WTC11 (cell line): ENCODE measurements at regions not wholly inside any gene's neighbourhood (a gene's known extent, or its start where the extent isn't known, plus 50 kb on each side); places are given as distances from the start of the nearest gene placed in this dataset.
A peak's percentile ranks its signal among the peaks of the same experiment; 100 is the strongest.

ENCODE experiments used
- ATAC-seq: fragments of 200-7000 bp; cut with Tn5 transposase; 2 replicates; pipeline ENCODE4 v1.10.0; 2021; ENCODE audit warnings: mild to moderate bottlenecking, moderate library complexity
- CTCF ChIA-PET: fragments of 300-600 bp; sonication (Branson Sonifier 250); formaldehyde crosslinking; loops from one replicate; lab custom pipeline; 2021; ENCODE audit warnings: antibody characterized with exemption; lab: Charles Lee
- POLR2A ChIA-PET: fragments of 350-600 bp; sonication (Branson Sonifier 250); formaldehyde crosslinking; loops from one replicate; lab custom pipeline; 2021; ENCODE audit warnings: antibody characterized with exemption; lab: Charles Lee
- DNase-seq: peaks from one replicate; pipeline ENCODE4 v3.0.0; 2021; ENCODE audit warnings: low spot score
- H3K27ac Mint-ChIP-seq: 2 replicates; pipeline ENCODE4 v1.8.0; 2021; ENCODE audit warnings: mixed read lengths
- H3K27me3 Mint-ChIP-seq: 2 replicates; pipeline ENCODE4 v1.8.0; 2021; ENCODE audit warnings: low read depth, mild to moderate bottlenecking, moderate library complexity, mixed read lengths
- H3K36me3 Mint-ChIP-seq: 2 replicates; pipeline ENCODE4 v1.8.0; 2021; ENCODE audit warnings: mixed read lengths
- H3K4me1 Mint-ChIP-seq: 2 replicates; pipeline ENCODE4 v1.8.0; 2022; ENCODE audit warnings: mixed read lengths
- H3K4me3 Mint-ChIP-seq: 2 replicates; pipeline ENCODE4 v1.8.0; 2021; ENCODE audit warnings: mild to moderate bottlenecking, moderate library complexity, mixed read lengths
- H3K9me3 Mint-ChIP-seq: 2 replicates; pipeline ENCODE4 v1.8.0; 2021; ENCODE audit warnings: mixed read lengths
- CREM ChIP-seq: sonication (generic); formaldehyde crosslinking; IDR thresholded peaks from 2 replicates; pipeline ENCODE4 v1.8.1; 2022; ENCODE audit warnings: mild to moderate bottlenecking, missing genetic modification reagents, moderate library complexity
- ELF4 ChIP-seq: sonication (generic); formaldehyde crosslinking; IDR thresholded peaks from 2 replicates; pipeline ENCODE4 v1.8.1; 2022; ENCODE audit warnings: low read depth, mild to moderate bottlenecking, moderate library complexity, missing genetic modification reagents
- ETV6 ChIP-seq: sonication (generic); formaldehyde crosslinking; IDR thresholded peaks from 2 replicates; pipeline ENCODE4 v1.8.1; 2022; ENCODE audit warnings: mild to moderate bottlenecking, missing genetic modification reagents
- FOXP4 ChIP-seq: sonication (generic); formaldehyde crosslinking; IDR thresholded peaks from 2 replicates; pipeline ENCODE4 v1.8.0; 2022; ENCODE audit warnings: mild to moderate bottlenecking, missing genetic modification reagents
- HMGA2 ChIP-seq: fragments of 250-450 bp; sonication (Bioruptor Pico); IDR thresholded peaks from 2 replicates; pipeline ENCODE4 v1.4.0; 2021; ENCODE audit warnings: mild to moderate bottlenecking, moderate library complexity
- NFE2L1 ChIP-seq: sonication (generic); formaldehyde crosslinking; IDR thresholded peaks from 2 replicates; pipeline ENCODE4 v1.8.1; 2023; ENCODE audit warnings: missing genetic modification reagents
- PREB ChIP-seq: sonication (generic); formaldehyde crosslinking; IDR thresholded peaks from 2 replicates; pipeline ENCODE4 v1.8.1; 2022; ENCODE audit warnings: mild to moderate bottlenecking, missing genetic modification reagents, moderate library complexity, borderline replicate concordance
- RORB ChIP-seq: fragments of 250-450 bp; sonication (Bioruptor Pico); IDR thresholded peaks from 2 replicates; pipeline ENCODE4 v1.9.0; 2021; ENCODE audit warnings: mild to moderate bottlenecking
- TP53 ChIP-seq: sonication (generic); formaldehyde crosslinking; IDR thresholded peaks from 2 replicates; pipeline ENCODE4 v1.8.1; 2023; ENCODE audit warnings: mild to moderate bottlenecking, missing genetic modification reagents
- USF1 ChIP-seq: sonication (generic); formaldehyde crosslinking; IDR thresholded peaks from 2 replicates; pipeline ENCODE4 v1.8.0; 2022; ENCODE audit warnings: mild to moderate bottlenecking, missing genetic modification reagents
- ZBTB43 ChIP-seq: sonication (generic); formaldehyde crosslinking; IDR thresholded peaks from 2 replicates; pipeline ENCODE4 v1.8.1; 2023; ENCODE audit warnings: mild to moderate bottlenecking, missing genetic modification reagents
- ZNF121 ChIP-seq: sonication (generic); formaldehyde crosslinking; IDR thresholded peaks from 2 replicates; pipeline ENCODE4 v1.8.0; 2023; ENCODE audit warnings: missing genetic modification reagents
- ZNF423 ChIP-seq: fragments of 250-450 bp; sonication (Bioruptor Pico); IDR thresholded peaks from 2 replicates; pipeline ENCODE4 v2.1.2; 2022; ENCODE audit warnings: mild to moderate bottlenecking, moderate library complexity
- TF ChIP-seq, protein P1 (sequence below): sonication (generic); formaldehyde crosslinking; IDR thresholded peaks from 2 replicates; pipeline ENCODE4 v1.8.0; 2023; ENCODE audit warnings: missing genetic modification reagents
- TF ChIP-seq, protein P2 (sequence below): sonication (generic); formaldehyde crosslinking; IDR thresholded peaks from 2 replicates; pipeline ENCODE4 v1.8.1; 2022; ENCODE audit warnings: low read depth, missing genetic modification reagents, borderline replicate concordance

- no peak for TF ChIP-seq USF1 (CRISPR knock-in tag)
- TF ChIP-seq RORB = no peak
- TF ChIP-seq TP53 (CRISPR knock-in tag) = no peak
Measured at GRCh38 chr16:64823481-64824075, 298.3 kb downstream of the CDH11 start (continued).

DNA sequence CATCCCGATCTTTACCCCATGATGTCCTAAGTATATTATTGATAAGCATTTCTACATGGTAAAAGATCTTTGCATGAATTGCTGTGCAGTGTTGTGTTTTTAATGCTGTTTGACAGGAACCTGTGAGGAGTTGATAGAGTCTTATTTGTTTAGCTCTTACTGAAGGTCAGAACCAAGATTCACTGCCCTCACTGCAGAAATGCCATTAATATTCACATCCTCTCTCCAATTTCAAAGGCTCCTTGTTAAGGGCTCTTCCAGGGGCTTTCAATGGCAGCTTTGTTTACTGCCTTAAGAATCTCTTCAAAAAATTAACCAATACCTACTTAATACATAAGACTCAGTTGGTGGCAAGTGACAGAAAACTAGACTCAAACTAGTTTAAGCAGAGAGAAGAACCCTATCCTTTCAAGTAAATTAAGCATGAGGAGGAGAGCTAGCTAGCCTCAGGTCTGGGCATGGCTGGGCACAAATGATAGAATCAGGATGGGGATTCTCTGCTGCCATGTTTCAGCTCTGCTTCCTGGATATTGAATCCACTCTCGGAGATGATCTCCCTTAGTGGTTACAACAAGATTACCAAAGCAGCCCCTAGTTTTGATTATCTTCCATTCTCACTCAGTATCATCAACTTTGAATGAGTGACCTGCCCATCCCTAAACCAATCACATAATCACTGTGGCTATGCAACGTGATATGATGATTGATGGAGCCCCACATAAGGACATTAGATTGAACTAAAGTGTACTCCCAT lies 311.8 kb downstream of the CDH11 start:
- ATAC-seq (peak; percentile 51; the same call in 1 of the 2 replicates), DNase-seq (no peak)
- H3K27ac Mint-ChIP-seq = no peak overlapping the region
- no peak overlapping the region for H3K4me3 Mint-ChIP-seq
- no peak for TF ChIP-seq ZBTB43 (CRISPR knock-in tag)
- TF ChIP-seq FOXP4 (CRISPR knock-in tag) = no peak
- TF ChIP-seq CREM (CRISPR knock-in tag) = no peak
- TF ChIP-seq ELF4 (CRISPR knock-in tag) = no peak
- no peak for TF ChIP-seq ETV6 (CRISPR knock-in tag)
- TF ChIP-seq, protein P1, sequence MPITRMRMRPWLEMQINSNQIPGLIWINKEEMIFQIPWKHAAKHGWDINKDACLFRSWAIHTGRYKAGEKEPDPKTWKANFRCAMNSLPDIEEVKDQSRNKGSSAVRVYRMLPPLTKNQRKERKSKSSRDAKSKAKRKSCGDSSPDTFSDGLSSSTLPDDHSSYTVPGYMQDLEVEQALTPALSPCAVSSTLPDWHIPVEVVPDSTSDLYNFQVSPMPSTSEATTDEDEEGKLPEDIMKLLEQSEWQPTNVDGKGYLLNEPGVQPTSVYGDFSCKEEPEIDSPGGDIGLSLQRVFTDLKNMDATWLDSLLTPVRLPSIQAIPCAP = no peak
- POLR2A ChIA-PET = no interaction called here
- H3K4me1 Mint-ChIP-seq = no peaks in the 10 kb centered on the region
- peaks cover 6% of the 10 kb centered on the region; the same call in 1 of the 2 replicates for H3K9me3 Mint-ChIP-seq
- CTCF ChIA-PET = interaction anchor here (0.6 to 1.4 kb wide), 3 partner anchors 14 to 36 kb away, joined by 3 read pairs; no protein-coding TSS in a partner anchor
- no peaks in the 10 kb centered on the region for H3K36me3 Mint-ChIP-seq
- no peaks in the 10 kb centered on the region; the same call in 1 of the 2 replicates for H3K27me3 Mint-ChIP-seq

- Mint-ChIP-seq H3K36me3 (no peaks in the 10 kb centered on the region), H3K27ac (no peak overlapping the region), H3K9me3 (peaks cover 6% of the 10 kb centered on the region; the same call in 1 of the 2 replicates), H3K27me3 (no peaks in the 10 kb centered on the region), H3K4me3 (no peak overlapping the region), H3K4me1 (no peaks in the 10 kb centered on the region)
- ChIA-PET POLR2A (no interaction called here), CTCF (no interaction called here)
- TF ChIP-seq PREB (CRISPR knock-in tag) (no peak), ZNF423 (CRISPR knock-in tag) (no peak), NFE2L1 (no peak), ZNF121 (CRISPR knock-in tag) (no peak), HMGA2 (CRISPR knock-in tag) (no peak)
- TF ChIP-seq, protein P2, sequence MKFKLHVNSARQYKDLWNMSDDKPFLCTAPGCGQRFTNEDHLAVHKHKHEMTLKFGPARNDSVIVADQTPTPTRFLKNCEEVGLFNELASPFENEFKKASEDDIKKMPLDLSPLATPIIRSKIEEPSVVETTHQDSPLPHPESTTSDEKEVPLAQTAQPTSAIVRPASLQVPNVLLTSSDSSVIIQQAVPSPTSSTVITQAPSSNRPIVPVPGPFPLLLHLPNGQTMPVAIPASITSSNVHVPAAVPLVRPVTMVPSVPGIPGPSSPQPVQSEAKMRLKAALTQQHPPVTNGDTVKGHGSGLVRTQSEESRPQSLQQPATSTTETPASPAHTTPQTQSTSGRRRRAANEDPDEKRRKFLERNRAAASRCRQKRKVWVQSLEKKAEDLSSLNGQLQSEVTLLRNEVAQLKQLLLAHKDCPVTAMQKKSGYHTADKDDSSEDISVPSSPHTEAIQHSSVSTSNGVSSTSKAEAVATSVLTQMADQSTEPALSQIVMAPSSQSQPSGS (CRISPR knock-in tag) = no peak
- ATAC-seq = no peak
- no peak for DNase-seq
Measured at GRCh38 chr16:64808474-64808873, 313.4 kb downstream of the CDH11 start.
